G401 (cell line): ENCODE measurements at regions not wholly inside any gene's neighbourhood (a gene's known extent, or its start where the extent isn't known, plus 50 kb on each side); places are given as distances from the start of the nearest gene placed in this dataset.
"Not testable (repeated sequence)": the region's sequence is repeated elsewhere in the genome, so short reads cannot be mapped to it uniquely, and the experiment has no call there.

Source experiments
- DNase-seq: peaks from one replicate; pipeline ENCODE4 v3.0.0-alpha.2; 2015; ENCODE audit warnings: low spot score
- in situ Hi-C: cut with HindIII; loops from 2 replicates; pipeline ENCODE4 v1.10.0; 2016; ENCODE audit warnings: low sequenced_read_pairs, mixed read lengths

DNA sequence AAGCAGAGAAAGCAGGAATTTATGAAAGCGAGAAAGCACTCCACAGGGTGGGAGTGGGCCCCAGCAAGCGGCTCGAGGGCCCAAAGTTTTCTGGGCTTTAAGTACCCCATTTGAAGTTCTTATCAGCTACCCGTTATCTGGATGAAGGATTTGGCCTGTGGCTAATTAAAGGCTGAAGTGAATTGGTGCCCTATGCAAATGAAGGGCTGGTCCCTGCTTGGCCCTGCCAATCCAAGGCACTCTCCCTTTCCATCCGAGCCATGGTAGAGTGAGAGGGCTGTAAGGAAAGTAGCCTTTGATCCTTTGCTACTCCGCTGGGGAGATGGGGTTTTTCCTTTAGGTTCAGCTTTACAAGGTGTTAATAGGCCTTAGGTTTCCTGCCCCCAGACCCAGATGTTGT lies 469.3 kb upstream of the CFAP20DC start:
- in situ Hi-C loops = no loop called here

DNA sequence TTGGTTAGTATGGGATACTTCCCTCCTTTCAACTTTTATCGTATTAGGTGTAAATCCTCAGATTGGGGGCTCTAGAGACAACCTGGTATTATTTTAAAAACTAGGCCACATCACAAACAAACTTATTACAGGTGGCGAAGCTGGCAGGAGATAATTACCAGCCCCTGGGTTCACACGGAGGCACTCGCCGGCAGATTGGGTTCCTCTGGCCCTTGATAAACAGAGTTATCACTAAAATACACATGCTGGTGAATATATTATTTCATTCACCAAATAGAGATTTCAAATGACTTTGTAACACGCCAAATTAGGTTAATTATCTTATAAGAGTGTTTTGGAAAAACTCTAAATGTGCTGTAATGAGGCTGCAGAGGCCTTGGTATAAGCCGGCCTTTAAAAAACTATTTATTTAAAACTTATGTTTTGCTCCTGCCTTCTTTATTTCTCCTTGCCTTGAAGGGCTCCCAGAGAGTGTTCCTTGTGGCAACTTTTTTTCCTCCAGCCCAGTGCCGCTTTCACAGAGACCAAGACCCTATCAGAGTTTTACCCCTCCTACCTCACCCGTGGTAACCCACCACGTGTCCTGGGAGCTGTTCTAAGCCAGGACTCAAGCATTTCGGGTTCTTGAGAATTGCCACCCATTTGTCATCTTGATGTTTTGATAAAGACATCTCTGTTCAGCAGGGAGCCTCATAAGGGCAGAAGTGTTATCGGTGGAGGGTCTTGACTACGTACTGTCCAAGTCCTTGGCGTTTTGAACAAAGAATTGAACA lies 468.6 kb upstream of the CFAP20DC start:
- in situ Hi-C loops = no loop called here
- no peak for DNase-seq

More for the DNA sequence above, 469.3 kb upstream of the CFAP20DC start:
- DNase-seq = no peak

DNA sequence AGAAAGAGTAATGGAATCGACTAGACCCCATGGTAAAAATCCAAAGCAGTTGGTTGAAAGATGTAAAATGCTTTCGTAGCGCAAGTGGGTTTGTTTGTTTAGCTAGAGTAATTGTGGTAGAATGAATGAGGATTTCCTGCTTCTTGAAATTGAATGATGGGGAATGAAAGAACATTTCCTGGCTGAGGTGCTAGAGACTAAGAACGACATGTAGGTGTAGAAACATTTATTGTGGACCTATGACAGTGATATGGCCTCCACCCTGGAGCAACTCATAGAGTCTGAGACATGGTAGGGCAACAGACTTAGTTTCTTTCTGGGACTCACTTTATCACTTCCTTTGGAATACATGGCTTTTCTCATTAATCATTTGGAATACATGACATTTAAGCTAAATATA lies 467.6 kb upstream of the CFAP20DC start:
- DNase-seq = no peak

DNA sequence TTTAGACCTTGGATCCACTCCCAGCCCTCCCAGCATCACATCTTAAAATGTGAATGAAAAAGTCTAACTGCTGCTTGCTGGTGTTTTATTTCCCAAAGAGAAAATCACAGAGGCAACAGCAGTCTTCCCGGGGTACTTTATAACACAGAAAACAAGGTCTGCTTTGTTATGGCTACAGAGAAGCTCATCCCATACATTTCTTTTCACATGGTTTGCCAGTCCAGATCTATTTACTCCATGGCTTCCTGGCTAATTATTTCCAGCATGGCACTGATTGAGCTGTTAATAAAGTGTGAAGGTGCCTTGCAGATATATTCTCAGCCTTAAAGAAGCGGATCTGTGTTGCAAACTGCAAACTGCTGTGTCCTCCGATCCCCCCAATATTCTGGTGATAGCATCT lies 466.1 kb upstream of the CFAP20DC start:
- in situ Hi-C loops = no loop called here
- DNase-seq = no peak

More for the DNA sequence above, 467.6 kb upstream of the CFAP20DC start:
- in situ Hi-C loops = no loop called here

DNA sequence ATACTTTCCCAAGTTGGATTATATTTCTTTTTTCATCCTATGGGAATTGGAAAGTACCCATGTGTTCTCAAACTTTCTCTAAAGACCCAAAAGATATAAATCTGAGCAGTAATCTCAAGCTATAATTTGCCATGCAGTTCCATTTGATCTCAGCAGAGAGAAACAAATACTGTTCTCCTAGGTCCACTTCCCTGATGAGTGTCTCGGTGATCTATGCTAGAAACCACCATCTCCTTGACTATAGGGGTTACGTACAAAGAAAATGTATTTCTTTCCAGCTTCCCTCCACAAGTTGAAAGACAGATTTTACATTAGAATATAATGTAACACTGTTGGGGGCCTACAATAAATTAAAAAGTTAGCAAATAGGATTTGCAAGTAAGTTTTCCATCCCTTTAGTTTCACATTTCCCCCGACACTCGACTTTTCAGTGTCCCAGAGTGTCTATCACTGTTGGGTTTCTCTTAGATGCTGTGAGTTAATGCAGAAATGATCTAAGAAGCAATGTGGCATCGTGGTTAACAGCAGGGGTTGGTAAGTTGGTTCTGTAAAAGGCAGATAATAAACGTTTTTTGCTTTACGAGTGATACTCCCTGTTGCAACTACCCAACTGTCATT lies 465.1 kb upstream of the CFAP20DC start:
- in situ Hi-C loops = no loop called here
- no peak for DNase-seq

DNA sequence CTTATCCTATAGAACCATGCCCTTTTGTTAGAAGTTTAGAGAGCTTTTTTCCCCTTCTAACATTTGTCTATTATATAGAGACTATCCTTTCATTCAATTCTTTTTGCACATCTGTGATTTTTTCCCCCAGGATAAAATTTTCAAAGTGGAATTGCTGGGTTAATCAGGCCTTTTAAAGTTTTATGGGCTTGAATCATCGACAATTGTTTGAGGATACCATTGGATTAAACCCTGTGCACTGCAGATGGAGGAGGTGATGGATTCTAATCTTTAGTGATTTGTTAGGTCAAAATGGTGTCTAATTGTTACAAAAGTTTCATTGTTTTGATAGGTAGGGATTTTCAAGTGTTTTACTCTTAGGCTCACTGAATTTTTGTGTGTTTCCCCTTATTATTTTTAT lies 463.7 kb upstream of the CFAP20DC start:
- in situ Hi-C loops = no loop called here

DNA sequence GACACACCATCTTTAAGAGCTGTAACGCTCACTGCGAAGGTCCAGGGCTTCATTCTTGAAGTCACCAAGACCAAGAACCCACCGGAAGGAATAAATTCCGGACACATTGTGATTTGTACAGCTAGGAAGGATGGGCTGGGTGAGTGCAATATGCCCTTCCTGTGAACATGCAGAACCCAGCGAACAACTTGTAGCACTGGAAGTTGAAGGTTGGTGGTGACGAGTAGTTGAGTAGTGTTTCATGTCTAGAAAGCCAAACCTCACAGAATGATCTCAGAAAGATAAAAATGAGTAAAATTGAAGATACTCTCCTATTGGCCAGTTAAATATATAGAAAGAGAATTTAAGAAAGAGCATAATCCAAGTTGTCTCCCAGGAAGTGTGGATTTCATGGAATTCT lies 462.2 kb upstream of the CFAP20DC start:
- no peak for DNase-seq
- in situ Hi-C loops = no loop called here

More for the DNA sequence above, 463.7 kb upstream of the CFAP20DC start:
- DNase-seq = no peak

DNA sequence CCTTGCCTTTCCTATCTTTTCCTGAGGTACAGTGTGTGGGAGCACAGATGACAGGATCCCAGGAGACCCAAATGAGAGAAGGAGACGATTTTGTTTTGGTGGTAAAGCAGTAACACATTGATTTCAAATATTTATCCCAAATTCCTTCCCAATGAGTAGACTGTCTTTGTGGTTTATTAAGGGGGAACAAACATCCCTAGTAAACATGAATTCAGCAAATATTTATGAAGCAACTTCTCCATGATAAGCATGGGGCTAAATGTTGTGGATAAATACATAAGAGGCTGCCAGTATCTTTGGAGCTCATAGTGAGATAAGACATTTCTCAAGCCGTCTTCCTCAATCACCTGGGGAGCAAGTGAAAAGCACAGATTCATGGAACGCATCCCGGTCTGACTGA lies 460.8 kb upstream of the CFAP20DC start:
- in situ Hi-C loops = no loop called here
- DNase-seq = no peak

DNA sequence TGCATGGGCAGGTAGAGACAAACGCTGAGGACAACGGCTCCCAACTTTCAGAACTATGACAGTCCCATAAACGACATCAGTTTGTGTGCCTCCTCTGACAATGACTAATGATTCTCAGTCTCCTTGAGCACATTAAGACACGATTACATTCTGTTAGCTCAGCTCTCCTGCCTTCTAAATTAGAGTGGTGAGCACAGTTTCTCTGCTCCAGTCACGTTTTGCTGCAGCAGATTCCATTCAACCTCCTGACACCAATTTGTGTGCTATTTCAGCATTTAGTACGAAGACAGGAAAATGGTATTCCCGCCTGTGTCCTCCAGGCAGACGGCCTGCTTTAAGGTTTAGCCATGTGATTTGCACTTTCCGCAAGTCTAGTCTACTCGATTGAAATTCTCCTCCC lies 458.4 kb upstream of the CFAP20DC start:
- no peak for DNase-seq
- in situ Hi-C loops = no loop called here

DNA sequence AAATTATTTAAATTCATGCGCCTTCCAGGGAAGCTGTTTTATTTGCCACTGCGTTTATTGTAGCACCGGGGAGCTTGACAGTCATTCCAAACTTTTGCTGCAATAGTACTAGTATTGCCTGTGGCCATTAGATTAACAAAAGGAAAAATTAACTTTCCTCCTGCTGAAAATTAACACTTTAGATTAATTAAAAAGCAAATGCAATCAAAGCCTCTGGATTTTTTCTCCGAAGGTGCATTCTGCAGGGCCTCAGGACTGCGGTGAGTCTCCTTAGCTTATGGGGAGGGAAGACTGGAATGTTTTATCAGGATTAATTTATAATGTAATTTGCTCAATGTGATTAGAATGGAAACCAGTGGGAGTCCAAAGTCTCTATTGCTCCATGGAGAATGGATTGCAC lies 456.4 kb upstream of the CFAP20DC start:
- DNase-seq = no peak
- in situ Hi-C loops = no loop called here

DNA sequence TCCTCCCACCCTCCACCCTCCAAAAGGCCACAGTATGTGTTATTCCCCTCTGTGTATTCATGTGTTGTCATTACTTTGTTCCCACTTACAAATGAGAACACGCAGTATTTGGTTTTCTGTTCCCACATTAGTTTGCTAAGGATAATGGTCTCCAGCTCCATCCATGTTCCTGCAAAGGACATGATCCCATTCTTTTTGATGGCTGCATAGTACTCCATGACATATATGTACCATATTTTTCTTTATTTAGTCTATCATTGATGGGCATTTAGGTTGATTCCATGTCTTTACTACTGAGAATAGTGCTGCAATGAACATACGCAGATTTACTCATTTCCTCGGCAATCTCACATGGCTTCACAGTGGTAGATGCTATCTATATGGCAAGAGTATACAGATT lies 453.6 kb upstream of the CFAP20DC start:
- in situ Hi-C loops = no loop called here

DNA sequence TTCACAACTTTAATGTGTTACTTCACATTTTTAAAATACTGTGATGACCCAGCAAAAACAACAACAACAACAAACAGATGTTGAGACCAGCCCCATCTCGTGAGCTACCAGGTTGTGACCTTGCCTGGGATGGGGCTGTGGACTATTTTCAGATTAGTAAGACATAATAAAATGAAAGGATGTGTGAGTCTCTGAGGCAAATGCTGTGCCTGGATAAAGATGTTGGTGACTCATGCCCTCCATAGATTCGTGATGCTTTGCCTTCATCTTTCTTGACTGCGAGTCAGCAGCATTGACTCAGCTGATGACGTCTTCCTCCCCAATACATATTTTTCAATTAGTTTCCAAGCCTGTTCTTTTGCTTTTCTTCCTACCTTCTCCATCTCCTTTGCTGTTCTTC lies 453.0 kb upstream of the CFAP20DC start:
- in situ Hi-C loops = no loop called here
- DNase-seq = no peak

More for the DNA sequence above, 453.6 kb upstream of the CFAP20DC start:
- DNase-seq = no peak

DNA sequence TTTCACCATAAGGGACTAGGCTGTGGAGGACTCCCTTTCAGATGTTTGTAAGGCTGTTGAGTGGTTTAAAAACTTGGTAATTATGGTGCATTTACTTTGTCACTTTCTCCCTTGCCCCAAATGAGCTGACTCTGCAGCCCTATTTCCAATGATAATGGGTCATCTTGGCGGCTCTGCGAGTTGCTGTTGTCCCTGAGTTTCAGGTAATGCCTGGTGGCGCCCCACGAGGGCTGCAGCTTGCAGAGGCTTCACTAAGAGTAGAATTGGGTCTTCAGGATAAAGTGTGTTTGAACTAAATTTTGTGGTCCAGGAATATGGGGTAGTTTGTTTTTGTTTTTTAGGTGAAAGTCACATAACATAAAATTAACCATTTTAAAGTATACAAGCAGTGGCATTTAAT lies 450.1 kb upstream of the CFAP20DC start:
- in situ Hi-C loops = no loop called here

DNA sequence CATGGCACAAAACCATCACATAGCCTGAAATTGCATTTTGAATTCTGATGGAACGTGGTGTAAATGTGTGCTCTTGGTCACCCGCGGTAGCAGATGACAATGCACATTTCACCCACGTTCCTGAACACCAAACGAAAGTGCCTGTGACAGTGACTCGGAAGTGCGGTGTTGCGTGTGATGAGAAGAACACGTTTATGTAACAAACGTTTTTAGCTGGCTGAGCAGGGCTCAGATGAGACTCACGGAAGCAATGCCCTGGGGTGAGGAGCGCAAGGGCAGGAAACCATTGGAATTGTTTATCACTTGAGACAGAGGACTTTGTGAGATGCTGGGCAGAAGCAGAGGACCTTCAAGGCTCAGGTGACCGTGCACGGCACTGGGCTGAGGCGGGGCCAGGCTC lies 449.2 kb upstream of the CFAP20DC start:
- in situ Hi-C loops = no loop called here
- no peak for DNase-seq

More for the DNA sequence above, 450.1 kb upstream of the CFAP20DC start:
- no peak for DNase-seq

DNA sequence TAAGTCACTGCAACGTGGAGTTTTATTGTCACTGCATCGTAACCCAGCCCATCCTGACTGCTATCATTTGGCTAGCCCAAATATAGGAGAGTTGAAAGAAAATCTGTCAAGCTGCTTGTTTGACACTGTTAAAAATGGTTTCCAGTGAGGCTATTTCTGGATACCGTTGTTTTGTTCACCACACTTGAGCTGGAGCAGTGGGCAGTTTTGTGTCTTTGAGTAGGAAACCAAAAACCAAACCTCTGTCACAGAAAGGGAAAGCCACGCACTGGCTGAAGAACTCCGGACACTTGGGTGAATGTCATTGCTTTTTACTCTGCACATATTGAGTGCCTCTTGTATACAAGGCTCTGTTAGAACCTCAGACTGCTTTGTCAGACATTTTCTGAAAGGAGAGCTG lies 446.4 kb upstream of the CFAP20DC start:
- no peak for DNase-seq
- in situ Hi-C loops = no loop called here

DNA sequence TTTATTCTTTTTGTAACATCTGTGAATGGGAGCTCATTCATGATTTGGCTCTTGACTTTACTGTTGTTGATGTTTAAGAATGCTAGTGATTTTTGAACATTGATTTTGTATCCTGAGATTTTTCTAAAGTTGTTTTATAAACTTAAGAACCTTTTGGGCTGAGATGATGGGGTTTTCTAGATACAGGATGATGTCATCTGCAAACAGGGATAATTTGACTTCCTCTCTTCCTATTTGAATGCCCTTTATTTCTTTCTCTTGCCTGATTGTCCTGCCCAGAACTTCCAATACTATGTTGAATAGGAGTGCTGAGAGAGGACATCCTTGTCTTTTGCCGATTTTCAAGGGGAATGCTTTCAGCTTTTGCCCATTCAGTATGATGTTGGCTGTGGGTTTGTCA lies 445.1 kb upstream of the CFAP20DC start:
- DNase-seq, in situ Hi-C loops: not testable (repeated sequence)

DNA sequence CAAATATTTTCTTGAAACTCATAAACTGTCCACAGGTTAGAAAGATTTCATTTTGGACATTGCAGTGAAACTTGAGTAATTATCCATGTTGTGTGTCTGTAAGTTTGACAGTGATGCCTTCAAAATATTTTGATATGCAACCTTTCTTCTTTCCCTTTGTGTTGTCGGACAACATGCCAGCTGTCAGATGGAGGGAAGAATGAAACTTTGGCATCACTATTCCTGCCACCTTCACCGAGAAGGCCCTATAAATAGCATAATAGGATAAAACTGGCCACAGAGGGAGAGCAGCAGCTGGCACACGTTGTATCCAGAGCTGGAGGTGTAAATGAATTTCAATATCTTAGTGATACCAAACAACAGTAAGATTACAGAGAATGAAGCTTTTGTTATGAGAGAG lies 436.7 kb upstream of the CFAP20DC start:
- in situ Hi-C loops = no loop called here
- peak; percentile 1 for DNase-seq

DNA sequence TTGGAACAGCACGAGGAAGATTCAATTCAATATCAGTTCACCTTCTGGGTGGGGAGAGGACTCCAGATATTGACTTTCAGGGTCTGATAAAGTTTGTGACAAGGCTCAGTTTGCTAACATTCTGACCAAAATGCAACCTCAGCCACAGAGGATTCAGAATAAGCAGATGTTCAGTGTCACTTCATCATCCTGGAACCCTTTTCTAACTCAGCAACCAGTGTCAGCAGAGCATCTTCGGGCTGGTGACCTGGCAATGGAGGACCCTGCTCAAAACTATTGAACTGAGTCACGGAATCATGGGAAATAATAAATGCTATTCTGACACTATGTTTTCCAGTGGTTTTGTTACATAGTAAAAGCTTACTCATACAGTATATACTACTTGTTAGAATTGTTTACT lies 433.4 kb upstream of the CFAP20DC start:
- DNase-seq = no peak
- in situ Hi-C loops = no loop called here

DNA sequence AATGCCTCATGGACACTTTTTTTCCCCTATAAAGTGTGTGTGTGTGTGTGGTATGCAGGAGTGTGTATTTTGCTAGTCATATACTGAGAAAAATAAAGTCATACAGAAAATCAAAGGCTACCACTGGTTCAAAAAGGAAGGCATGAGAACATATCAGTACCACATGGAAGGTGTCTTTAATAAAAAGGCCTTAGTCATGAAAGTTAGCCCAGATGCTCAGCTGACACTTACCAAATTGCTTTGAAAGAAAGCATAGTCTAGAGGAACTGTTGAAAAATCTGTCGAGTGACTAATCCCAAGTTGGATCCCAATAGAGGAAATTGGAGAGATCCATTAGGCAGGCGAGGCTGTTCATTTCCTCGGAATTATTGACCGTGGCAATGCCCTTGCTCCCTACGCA lies 432.9 kb upstream of the CFAP20DC start:
- no peak for DNase-seq
- in situ Hi-C loops = no loop called here

DNA sequence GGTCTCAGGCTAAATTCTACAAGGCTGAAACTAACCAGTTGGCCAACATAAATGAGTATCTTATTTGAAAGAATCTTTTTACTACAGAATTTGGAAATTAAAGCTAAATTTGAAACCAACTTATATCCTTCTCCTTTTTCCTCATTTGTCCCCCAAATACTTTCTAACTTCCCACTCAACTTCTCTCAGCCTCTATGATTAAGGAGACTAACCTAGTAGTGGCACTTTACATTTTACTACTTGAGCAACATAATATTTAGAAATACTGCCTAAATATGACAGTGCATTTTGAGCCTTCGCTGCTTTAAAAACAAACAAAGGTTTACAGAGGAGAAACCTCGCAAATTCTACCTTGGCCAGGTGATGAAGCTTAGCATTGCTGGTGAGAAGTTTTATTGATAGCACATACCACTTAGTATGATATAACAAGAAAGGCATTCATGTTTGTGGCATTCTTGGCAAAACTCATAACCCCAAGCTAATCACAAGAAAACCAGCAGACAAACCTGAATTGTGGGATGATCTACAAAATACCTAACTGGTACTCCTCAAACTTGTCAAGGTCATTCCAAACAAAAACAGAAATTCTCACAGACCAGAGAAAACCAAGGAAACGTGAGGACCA lies 432.1 kb upstream of the CFAP20DC start:
- in situ Hi-C loops = no loop called here
- no peak for DNase-seq
